Prostate gland (tissue), 2 donors: ENCODE measurements at regions not wholly inside any gene's neighbourhood (a gene's known extent, or its start where the extent isn't known, plus 50 kb on each side); places are given as distances from the start of the nearest gene placed in this dataset.

Source experiments
- DNase-seq: peaks from one replicate; pipeline ENCODE4 v3.0.0-alpha.2; 2019; ENCODE audit warnings: low spot score
- H3K27ac ChIP-seq, 2 donors: fragments of 200-600 bp; sonication (generic); 2 replicates each; pipeline ENCODE4 v1.5.1; 2017 to 2019
- H3K27me3 ChIP-seq: fragments of 200-600 bp; sonication (generic); replicated peaks from 2 replicates; pipeline ENCODE4 v1.5.1; 2019; ENCODE audit not compliant: insufficient read depth
- H3K36me3 ChIP-seq, 2 donors: fragments of 200-600 bp; sonication (generic); 1 replicate in 1 of 2; 2 replicates in 1 of 2; pipeline versions ENCODE4 v1.5.1 to v1.8.1; 2017 to 2019
- H3K4me1 ChIP-seq: fragments of 200-600 bp; sonication (generic); replicated peaks from 2 replicates; pipeline ENCODE4 v1.5.1; 2019
- H3K4me3 ChIP-seq, 2 donors: fragments of 200-600 bp; sonication (generic); 2 replicates each; pipeline ENCODE4 v1.5.1; 2017 to 2019
- H3K9me3 ChIP-seq: fragments of 200-600 bp; sonication (generic); 2 replicates; pipeline ENCODE4 v1.5.1; 2017
- CTCF ChIP-seq, 4 experiments: fragments of 200-600 bp in 2 of 4; fragments of 450-650 bp in 2 of 4; sonication (generic) in 2 of 4; IDR thresholded peaks; 1 replicate in 3 of 4; 2 replicates in 1 of 4; pipeline ENCODE4 v1.5.1; 2016 to 2019; ENCODE audit warnings: antibody characterized with exemption in 4 of 4, mild to moderate bottlenecking in 2 of 4, moderate library complexity in 2 of 4
- POLR2A ChIP-seq: fragments of 450-650 bp; IDR thresholded peaks from one replicate; pipeline ENCODE4 v1.6.1; 2016; ENCODE audit warnings: antibody characterized with exemption, mild to moderate bottlenecking
- POLR2AphosphoS5 ChIP-seq: sonication (generic); formaldehyde crosslinking; IDR thresholded peaks from one replicate; pipeline ENCODE4 v1.6.1; 2017; ENCODE audit warnings: antibody characterized with exemption
- WGBS: methylation state at CpG from one replicate; pipeline ENCODE4 v1.1.5; 2018; 5-methylcytosine and 5-hydroxymethylcytosine counted together
- intact Hi-C: fragments of 100-400 bp; cut with DNase I; formaldehyde crosslinking; loops from one replicate; pipeline ENCODE4 v1.14.2; 2022

- Histone ChIP-seq H3K4me1 (no peaks in the 10 kb centered on the region), H3K36me3 (no peaks in the 10 kb centered on the region), H3K27ac (no peak overlapping the region), H3K4me3 (no peak overlapping the region), H3K9me3 (no peaks in the 10 kb centered on the region), H3K27me3 (no peaks in the 10 kb centered on the region)
- intact Hi-C loops: no loop called here
- TF ChIP-seq CTCF (IDR thresholded peaks at IDR 0.05): no peak
- no peak for TF ChIP-seq POLR2AphosphoS5
- TF ChIP-seq POLR2A: no peak
- no peak for DNase-seq
- 79% methylated on average over 11 of the region's 11 CpGs for WGBS
Observed at GRCh38 chr5:173697931-173698579, 81.6 kb upstream of the BOD1 start.

GRCh38 chr5:173699966-173700365 is 83.5 kb upstream of the BOD1 start:
- Histone ChIP-seq H3K27ac (no peak overlapping the region), H3K36me3 (no peaks in the 10 kb centered on the region), H3K9me3 (no peaks in the 10 kb centered on the region), H3K27me3 (no peaks in the 10 kb centered on the region), H3K4me1 (no peaks in the 10 kb centered on the region), H3K4me3 (no peak overlapping the region)
- no peak for TF ChIP-seq CTCF (IDR thresholded peaks at IDR 0.05)
- no peak for TF ChIP-seq POLR2A
- no peak for TF ChIP-seq POLR2AphosphoS5
- intact Hi-C loops: no loop called here
- WGBS: 97% methylated on average over 2 of the region's 2 CpGs
- DNase-seq: no peak

GRCh38 chr5:173703466-173703865 is 87.0 kb upstream of the BOD1 start:
- H3K4me3 ChIP-seq: no peak overlapping the region
- no peaks in the 10 kb centered on the region for H3K9me3 ChIP-seq
- 89% methylated on average over 4 of the region's 4 CpGs for WGBS
- intact Hi-C loops: no loop called here
- H3K27ac ChIP-seq: no peak overlapping the region
- no peak for DNase-seq
- no peaks in the 10 kb centered on the region for H3K27me3 ChIP-seq
- TF ChIP-seq POLR2A (no peak), POLR2AphosphoS5 (no peak), CTCF (IDR thresholded peaks at IDR 0.05) (no peak)
- H3K36me3 ChIP-seq: no peaks in the 10 kb centered on the region
- H3K4me1 ChIP-seq: no peaks in the 10 kb centered on the region

- intact Hi-C loops: no loop called here
- H3K9me3 ChIP-seq: no peaks in the 10 kb centered on the region
- no peaks in the 10 kb centered on the region for H3K36me3 ChIP-seq
- no peaks in the 10 kb centered on the region for H3K27me3 ChIP-seq
- TF ChIP-seq POLR2A: no peak
- TF ChIP-seq CTCF (IDR thresholded peaks at IDR 0.05): no peak
- TF ChIP-seq POLR2AphosphoS5: no peak
- DNase-seq: no peak
- 72% methylated on average over 22 of the region's 22 CpGs for WGBS
- no peaks in the 10 kb centered on the region for H3K4me1 ChIP-seq
- H3K27ac ChIP-seq: no peak overlapping the region
- H3K4me3 ChIP-seq: no peak overlapping the region
Observed at GRCh38 chr5:173704615-173705511, 88.4 kb upstream of the BOD1 start.
